ENCODE measurements at regions not wholly inside any gene's neighbourhood (a gene's known extent, or its start where the extent isn't known, plus 50 kb on each side); places are given as distances from the start of the nearest gene placed in this dataset.

GRCh38 chr4:62814510-62815047, 1594.7 kb downstream of the TECRL start:
- Histone ChIP-seq H3K9me3 (ENCODE audit: low read length) (no peaks in the 10 kb centered on the region), H3K9me2 (ENCODE audit: insufficient read depth, low read length) (no peaks in the 10 kb centered on the region), H3K27ac (ENCODE audit: low read depth, low read length, poor library complexity, severe bottlenecking) (no peak overlapping the region), H4K20me1 (ENCODE audit: insufficient read depth, low read length) (no peaks in the 10 kb centered on the region), H2AFZ (ENCODE audit: low read length) (no peak overlapping the region), H3K4me2 (ENCODE audit: low read length) (no peak overlapping the region), H3K4me3 (ENCODE audit: low read depth, low read length, poor library complexity, severe bottlenecking) (no peak overlapping the region), H3K4me1 (ENCODE audit: insufficient read depth, low read length, poor library complexity, severe bottlenecking) (no peaks in the 10 kb centered on the region), H3K79me2 (ENCODE audit: insufficient read depth, low read depth, low read length) (no peaks in the 10 kb centered on the region), H3K36me3 (ENCODE audit: insufficient read depth, low read length) (no peaks in the 10 kb centered on the region)
- CTCF ChIA-PET (ENCODE audit: unreplicated experiment), result no interaction called here
- TF ChIP-seq CTCF (conservative IDR thresholded peaks at IDR 0.05; ENCODE audit: low read length) (no peak), EZH2phosphoT487 (IDR thresholded peaks at IDR 0.05; ENCODE audit: borderline replicate concordance, low read depth, low read length) (no peak)
- DNase-seq (ENCODE audit: low spot score), result no peak
- BruUV-seq (replicated peaks), result no TSS peak
- POLR2A ChIA-PET, result interaction anchor here (0.7 to 0.8 kb wide), 3 partner anchors 11 to 136 kb away, joined by 3 to 4 read pairs (median 3); no protein-coding TSS in a partner anchor
- intact Hi-C loops (cut with micrococcal nuclease; ENCODE audit: unreplicated experiment), result no loop called here

- BruUV-seq (replicated peaks), result no TSS peak
- TF ChIP-seq EZH2phosphoT487 (IDR thresholded peaks at IDR 0.05; ENCODE audit: borderline replicate concordance, low read depth, low read length) (no peak), CTCF (conservative IDR thresholded peaks at IDR 0.05; ENCODE audit: low read length) (no peak)
- Histone ChIP-seq H4K20me1 (ENCODE audit: insufficient read depth, low read length) (no peaks in the 10 kb centered on the region), H3K4me2 (ENCODE audit: low read length) (no peak overlapping the region), H3K9me2 (ENCODE audit: insufficient read depth, low read length) (no peaks in the 10 kb centered on the region), H3K79me2 (ENCODE audit: insufficient read depth, low read depth, low read length) (no peaks in the 10 kb centered on the region), H2AFZ (ENCODE audit: low read length) (no peak overlapping the region), H3K4me3 (ENCODE audit: low read depth, low read length, poor library complexity, severe bottlenecking) (no peak overlapping the region), H3K36me3 (ENCODE audit: insufficient read depth, low read length) (no peaks in the 10 kb centered on the region), H3K27ac (ENCODE audit: low read depth, low read length, poor library complexity, severe bottlenecking) (no peak overlapping the region), H3K4me1 (ENCODE audit: insufficient read depth, low read length, poor library complexity, severe bottlenecking) (no peaks in the 10 kb centered on the region), H3K9me3 (ENCODE audit: low read length) (no peaks in the 10 kb centered on the region)
- CTCF ChIA-PET (ENCODE audit: unreplicated experiment), result no interaction called here
- POLR2A ChIA-PET, result interaction anchor here (0.5 kb wide), 1 partner anchor 1685 kb away, joined by 4 read pairs; no protein-coding TSS in a partner anchor
- no peak for DNase-seq (ENCODE audit: low spot score)
- intact Hi-C loops (cut with micrococcal nuclease; ENCODE audit: unreplicated experiment), result no loop called here
These were observed 1602.4 kb downstream of the TECRL start for GRCh38 chr4:62806816-62807215.

GRCh38 chr4:62804075-62804474, 1603.9 kb downstream of the ADGRL3 start:
- H3K4me1 ChIP-seq (ENCODE audit: insufficient read depth, low read length, poor library complexity, severe bottlenecking), result no peaks in the 10 kb centered on the region
- no peak overlapping the region for H3K27ac ChIP-seq (ENCODE audit: low read depth, low read length, poor library complexity, severe bottlenecking)
- no peak for DNase-seq (ENCODE audit: low spot score)
- H3K4me3 ChIP-seq (ENCODE audit: low read depth, low read length, poor library complexity, severe bottlenecking), result no peak overlapping the region
- no peaks in the 10 kb centered on the region for H3K9me2 ChIP-seq (ENCODE audit: insufficient read depth, low read length)
- no peak for TF ChIP-seq EZH2phosphoT487 (IDR thresholded peaks at IDR 0.05; ENCODE audit: borderline replicate concordance, low read depth, low read length)
- no peak for TF ChIP-seq CTCF (conservative IDR thresholded peaks at IDR 0.05; ENCODE audit: low read length)
- no peak overlapping the region for H2AFZ ChIP-seq (ENCODE audit: low read length)
- H3K4me2 ChIP-seq (ENCODE audit: low read length), result no peak overlapping the region
- ChIA-PET POLR2A (no interaction called here), CTCF (ENCODE audit: unreplicated experiment) (no interaction called here)
- intact Hi-C loops (cut with micrococcal nuclease; ENCODE audit: unreplicated experiment), result no loop called here
- no TSS peak for BruUV-seq (replicated peaks)
- H3K9me3 ChIP-seq (ENCODE audit: low read length), result no peaks in the 10 kb centered on the region
- H3K79me2 ChIP-seq (ENCODE audit: insufficient read depth, low read depth, low read length), result no peaks in the 10 kb centered on the region
- H3K36me3 ChIP-seq (ENCODE audit: insufficient read depth, low read length), result no peaks in the 10 kb centered on the region
- no peaks in the 10 kb centered on the region for H4K20me1 ChIP-seq (ENCODE audit: insufficient read depth, low read length)

All from OCI-LY7 (cell line).